ENCODE measurements at regions not wholly inside any gene's neighbourhood (a gene's known extent, or its start where the extent isn't known, plus 50 kb on each side); places are given as distances from the start of the nearest gene placed in this dataset.

- TF ChIP-seq CTCF (conservative IDR thresholded peaks at IDR 0.05 in 1 of 2, IDR thresholded peaks at IDR 0.05 in 1 of 2; ENCODE audit: extremely low read depth in 1 of 2, insufficient read depth in 1 of 2, low read depth in 1 of 2, low read length in 2 of 2) (no peak), EZH2 (IDR thresholded peaks at IDR 0.05; ENCODE audit: borderline replicate concordance, low read length) (no peak)
These were observed 116.5 kb downstream of the CD24 start for GRCh38 chr6:106857771-106858652.
